ENCODE measurements at regions not wholly inside any gene's neighbourhood (a gene's known extent, or its start where the extent isn't known, plus 50 kb on each side); places are given as distances from the start of the nearest gene placed in this dataset.

DNA sequence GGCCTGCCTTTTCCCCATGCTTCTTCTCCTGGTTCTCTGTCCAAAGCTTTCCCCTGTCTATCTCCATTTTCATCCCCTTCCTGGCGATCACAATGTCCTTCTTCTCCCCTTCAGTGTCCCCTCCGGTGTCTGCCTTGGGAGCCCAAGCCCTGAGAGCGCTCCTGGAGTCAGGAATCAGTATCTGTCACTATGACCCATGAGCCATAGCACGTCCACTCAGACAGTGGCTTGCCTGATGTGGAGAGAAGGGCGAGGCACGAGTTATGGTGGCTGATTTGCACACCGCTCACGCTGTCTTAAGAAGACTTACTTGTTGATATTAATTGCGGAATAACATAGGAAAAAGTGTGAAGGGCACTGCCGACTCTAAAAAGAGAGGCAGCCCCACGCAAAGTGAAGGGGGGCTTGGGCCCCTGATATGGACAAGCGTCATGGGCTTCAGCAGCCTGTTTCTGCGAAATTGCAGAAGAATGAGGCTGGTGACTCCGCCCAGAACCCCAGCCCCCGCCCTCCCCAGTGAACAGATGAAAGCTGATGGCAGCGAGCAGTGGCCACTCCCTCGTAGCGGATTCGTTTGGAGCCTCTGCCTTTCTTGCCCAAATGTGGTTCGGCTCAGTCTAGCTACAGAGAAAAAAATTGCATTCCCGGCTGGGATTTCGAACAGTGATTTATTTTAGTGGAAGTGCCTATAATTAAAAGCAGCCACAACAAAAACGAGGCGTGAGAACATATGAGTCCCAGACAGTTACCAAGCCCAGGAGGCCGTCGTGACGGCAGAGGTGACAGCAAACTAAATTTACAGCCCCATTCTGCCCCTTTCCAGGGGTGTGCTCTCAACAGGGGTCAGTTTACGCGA, 149.8 kb downstream of the ICE1 start:
- Histone ChIP-seq H3K4me1 (ENCODE audit: control insufficient read depth, insufficient read depth, low read length) (no peaks in the 10 kb centered on the region), H3K4me3 (ENCODE audit: low read length) (no peak overlapping the region), H3K27me3 (ENCODE audit: control insufficient read depth, insufficient read depth, low read length) (no peaks in the 10 kb centered on the region), H3K36me3 (ENCODE audit: insufficient read depth, low read length) (no peaks in the 10 kb centered on the region), H3K9me3 (replicated peaks; ENCODE audit: low read length) (no peaks in the 10 kb centered on the region), H3K9ac (ENCODE audit: low read depth, low read length) (no peak overlapping the region), H3K4me2 (ENCODE audit: low read length) (no peak overlapping the region)

DNA sequence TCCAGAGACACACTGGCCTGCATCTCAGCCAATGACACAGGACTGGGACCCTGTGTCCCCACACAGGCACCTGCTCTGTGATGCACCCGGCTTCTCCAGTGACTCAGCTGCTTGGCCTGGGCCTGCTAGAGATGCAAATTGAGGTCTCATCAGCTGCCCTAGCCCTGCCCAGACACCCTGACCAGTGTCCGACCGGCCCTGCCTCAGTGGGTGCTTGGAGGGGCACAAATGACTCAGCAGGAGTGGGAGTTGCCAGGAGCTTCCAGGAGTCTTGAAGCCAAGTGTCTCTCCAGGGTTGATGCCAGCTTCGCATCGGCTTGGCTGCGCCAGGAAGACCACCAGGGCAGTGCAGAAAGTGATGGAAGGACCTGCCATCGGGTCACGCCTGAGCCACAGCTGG, 148.2 kb downstream of the ICE1 start:
- Histone ChIP-seq H3K36me3 (ENCODE audit: insufficient read depth, low read length) (no peaks in the 10 kb centered on the region), H3K27me3 (ENCODE audit: control insufficient read depth, insufficient read depth, low read length) (no peaks in the 10 kb centered on the region), H3K4me3 (ENCODE audit: low read length) (no peak overlapping the region), H3K9ac (ENCODE audit: low read depth, low read length) (no peak overlapping the region), H3K4me1 (ENCODE audit: control insufficient read depth, insufficient read depth, low read length) (no peaks in the 10 kb centered on the region), H3K9me3 (replicated peaks; ENCODE audit: low read length) (no peaks in the 10 kb centered on the region), H3K4me2 (ENCODE audit: low read length) (no peak overlapping the region)

DNA sequence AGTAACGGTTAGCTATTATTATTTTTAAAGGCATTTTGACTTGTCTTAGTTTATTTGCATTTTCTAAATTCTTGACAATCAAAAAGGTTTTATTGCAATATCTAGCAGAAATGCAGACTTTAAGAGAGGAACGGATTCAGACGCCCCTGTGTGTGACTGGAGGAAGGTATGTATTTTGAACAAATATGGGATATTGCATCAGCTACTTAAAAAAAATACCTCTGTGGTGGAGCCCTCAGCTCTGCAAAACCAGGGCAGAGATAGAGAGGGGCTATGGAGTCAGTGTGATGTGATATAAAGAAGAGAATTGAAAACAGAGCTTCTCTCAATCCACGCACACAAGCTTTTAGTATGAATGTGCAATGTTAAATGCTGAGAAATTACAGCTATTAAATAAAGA, 142.4 kb downstream of the ICE1 start:
- Histone ChIP-seq H3K9ac (ENCODE audit: low read depth, low read length) (no peak overlapping the region), H3K4me3 (ENCODE audit: low read length) (no peak overlapping the region), H3K4me2 (ENCODE audit: low read length) (no peak overlapping the region), H3K4me1 (ENCODE audit: control insufficient read depth, insufficient read depth, low read length) (no peaks in the 10 kb centered on the region), H3K36me3 (ENCODE audit: insufficient read depth, low read length) (no peaks in the 10 kb centered on the region), H3K27me3 (ENCODE audit: control insufficient read depth, insufficient read depth, low read length) (no peaks in the 10 kb centered on the region), H3K9me3 (replicated peaks; ENCODE audit: low read length) (no peaks in the 10 kb centered on the region)

DNA sequence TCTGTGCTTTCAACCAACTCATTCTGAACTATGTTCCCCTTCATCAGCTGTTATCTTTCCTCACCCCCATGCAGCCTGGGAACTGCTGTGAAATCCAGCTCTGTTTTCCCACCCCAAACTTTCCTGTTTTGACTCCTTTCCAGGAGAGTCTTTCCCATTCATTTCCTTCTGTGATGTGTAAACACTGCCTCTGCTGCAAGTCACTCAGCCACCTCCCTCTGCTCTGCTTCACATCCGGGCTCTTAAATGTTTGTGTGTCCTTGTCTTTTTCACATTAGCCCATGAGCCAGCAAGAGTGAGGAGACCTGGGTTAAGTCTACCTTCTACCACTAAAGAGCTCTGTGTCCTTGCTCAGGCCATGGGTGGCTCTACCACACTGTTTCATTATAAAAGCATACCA, 137.5 kb downstream of the ICE1 start:
- Histone ChIP-seq H3K27me3 (ENCODE audit: control insufficient read depth, insufficient read depth, low read length) (no peaks in the 10 kb centered on the region), H3K9ac (ENCODE audit: low read depth, low read length) (no peak overlapping the region)

DNA sequence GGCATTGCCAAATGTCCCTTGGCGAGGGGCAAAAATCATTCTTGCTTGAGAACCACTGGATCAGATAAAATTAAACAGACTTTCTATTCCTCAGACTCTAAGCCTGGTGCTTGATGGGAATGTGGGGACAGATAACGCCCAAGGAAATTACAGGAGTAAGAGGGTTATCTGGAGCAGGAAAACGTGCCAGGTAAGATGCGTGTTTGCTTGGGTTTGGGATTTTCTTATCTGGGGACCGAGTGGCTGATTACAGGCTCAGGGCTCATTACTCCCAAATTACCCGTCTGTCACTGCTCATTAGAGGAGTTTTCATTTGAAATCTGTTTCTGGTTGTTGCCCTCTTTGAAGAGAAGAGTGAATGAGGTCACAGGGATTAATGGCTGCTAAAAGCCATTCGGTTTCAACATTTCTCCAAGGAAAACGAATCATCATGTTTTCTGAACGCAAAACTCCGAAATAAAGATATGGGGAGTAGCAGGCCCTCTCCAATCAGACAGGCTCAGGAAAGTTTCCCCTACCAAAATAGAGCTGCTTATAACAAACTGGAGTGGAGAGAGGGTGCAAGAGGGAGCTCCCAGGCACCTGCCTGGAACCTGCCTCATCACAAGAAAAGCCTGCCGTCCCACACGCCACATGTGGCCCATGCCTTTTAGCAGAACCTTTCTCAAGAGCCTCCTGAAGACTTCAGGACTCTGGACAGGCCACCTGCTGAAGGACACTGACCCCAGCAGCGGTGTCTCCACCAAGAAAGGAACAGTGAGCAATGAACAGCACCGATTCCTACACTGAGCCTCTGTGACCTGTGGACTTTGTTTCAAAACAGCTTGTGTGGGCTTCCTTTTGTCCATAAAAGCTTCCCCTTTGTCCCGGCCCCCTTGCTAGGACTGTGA, 136.4 kb downstream of the ICE1 start:
- no peak overlapping the region for H3K9ac ChIP-seq (ENCODE audit: low read depth, low read length)
- H3K4me2 ChIP-seq (ENCODE audit: low read length), result no peak overlapping the region
- no peaks in the 10 kb centered on the region for H3K27me3 ChIP-seq (ENCODE audit: control insufficient read depth, insufficient read depth, low read length)
- no peaks in the 10 kb centered on the region for H3K9me3 ChIP-seq (replicated peaks; ENCODE audit: low read length)
- no peak overlapping the region for H3K4me3 ChIP-seq (ENCODE audit: low read length)
- no peaks in the 10 kb centered on the region for H3K4me1 ChIP-seq (ENCODE audit: control insufficient read depth, insufficient read depth, low read length)
- H3K36me3 ChIP-seq (ENCODE audit: insufficient read depth, low read length), result no peaks in the 10 kb centered on the region

More for the DNA sequence above, 137.5 kb downstream of the ICE1 start:
- Histone ChIP-seq H3K36me3 (ENCODE audit: insufficient read depth, low read length) (no peaks in the 10 kb centered on the region), H3K4me3 (ENCODE audit: low read length) (no peak overlapping the region), H3K9me3 (replicated peaks; ENCODE audit: low read length) (no peaks in the 10 kb centered on the region), H3K4me2 (ENCODE audit: low read length) (no peak overlapping the region), H3K4me1 (ENCODE audit: control insufficient read depth, insufficient read depth, low read length) (no peaks in the 10 kb centered on the region)

DNA sequence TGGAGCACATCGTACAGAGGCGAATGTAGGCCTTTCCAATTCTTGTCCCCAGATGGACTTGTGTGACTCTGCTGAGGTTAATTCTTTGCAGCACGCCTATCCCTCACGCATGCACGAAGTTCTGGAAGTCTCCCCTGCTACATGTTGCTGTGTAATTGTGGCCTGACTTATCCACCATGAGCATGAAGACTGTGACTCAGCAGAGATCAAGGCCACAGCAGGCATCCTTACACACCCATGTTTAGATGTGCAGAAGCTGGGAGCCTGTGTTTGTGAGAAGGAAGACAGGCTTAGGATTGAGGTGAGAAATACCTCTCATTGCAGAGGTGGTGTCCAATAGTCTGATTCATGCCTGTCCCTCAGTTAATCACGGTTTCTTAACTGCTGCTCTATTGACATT, 135.6 kb downstream of the ICE1 start:
- Histone ChIP-seq H3K4me3 (ENCODE audit: low read length) (no peak overlapping the region), H3K36me3 (ENCODE audit: insufficient read depth, low read length) (no peaks in the 10 kb centered on the region), H3K9me3 (replicated peaks; ENCODE audit: low read length) (no peaks in the 10 kb centered on the region), H3K27me3 (ENCODE audit: control insufficient read depth, insufficient read depth, low read length) (no peaks in the 10 kb centered on the region), H3K9ac (ENCODE audit: low read depth, low read length) (no peak overlapping the region), H3K4me2 (ENCODE audit: low read length) (no peak overlapping the region), H3K4me1 (ENCODE audit: control insufficient read depth, insufficient read depth, low read length) (no peaks in the 10 kb centered on the region)

DNA sequence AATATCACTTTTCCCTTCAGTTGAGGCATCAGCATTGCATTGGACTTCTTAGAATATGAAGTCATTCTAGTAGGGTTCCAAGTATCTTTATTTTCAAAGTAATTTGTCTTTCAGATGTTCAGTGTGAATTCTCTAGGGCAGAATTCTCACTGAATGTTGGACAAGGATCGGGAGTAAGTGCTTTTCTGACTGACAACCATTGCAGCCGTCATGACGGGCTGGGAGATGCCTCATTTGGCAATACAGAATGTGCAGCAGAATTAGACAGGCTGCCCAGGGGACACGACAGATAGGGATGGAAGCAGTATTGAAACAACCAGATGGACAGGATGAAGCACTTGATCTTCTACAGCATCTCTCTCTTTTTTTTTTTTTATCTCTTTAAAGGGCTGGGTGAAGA, 129.0 kb downstream of the ICE1 start:
- Histone ChIP-seq H3K4me2 (ENCODE audit: low read length) (no peak overlapping the region), H3K9ac (ENCODE audit: low read depth, low read length) (no peak overlapping the region), H3K27me3 (ENCODE audit: control insufficient read depth, insufficient read depth, low read length) (no peaks in the 10 kb centered on the region), H3K36me3 (ENCODE audit: insufficient read depth, low read length) (no peaks in the 10 kb centered on the region), H3K4me3 (ENCODE audit: low read length) (no peak overlapping the region), H3K4me1 (ENCODE audit: control insufficient read depth, insufficient read depth, low read length) (no peaks in the 10 kb centered on the region), H3K9me3 (replicated peaks; ENCODE audit: low read length) (peaks cover 3% of the 10 kb centered on the region)

DNA sequence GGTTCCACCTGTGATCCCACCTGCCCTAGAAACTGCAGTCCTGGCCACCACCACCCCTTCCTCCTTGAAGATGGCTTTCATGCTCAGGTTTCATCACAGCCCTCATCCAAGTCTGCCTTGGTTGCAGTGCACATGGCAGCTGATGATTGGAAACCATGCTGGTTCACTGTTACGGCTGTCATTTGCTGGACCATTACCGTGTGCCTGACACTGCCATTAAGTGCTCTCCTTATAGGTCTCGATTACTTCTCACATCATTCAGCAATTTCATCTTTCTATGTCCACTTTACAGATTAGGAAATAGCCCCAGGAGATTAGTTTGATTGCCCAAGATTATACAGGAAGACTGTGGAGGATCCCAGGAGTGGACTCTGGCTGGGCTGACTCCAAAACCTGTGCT, 123.9 kb downstream of the ICE1 start:
- Histone ChIP-seq H3K9me3 (replicated peaks; ENCODE audit: low read length) (peaks cover 3% of the 10 kb centered on the region), H3K9ac (ENCODE audit: low read depth, low read length) (no peak overlapping the region), H3K4me2 (ENCODE audit: low read length) (no peak overlapping the region), H3K36me3 (ENCODE audit: insufficient read depth, low read length) (no peaks in the 10 kb centered on the region), H3K4me1 (ENCODE audit: control insufficient read depth, insufficient read depth, low read length) (no peaks in the 10 kb centered on the region), H3K27me3 (ENCODE audit: control insufficient read depth, insufficient read depth, low read length) (no peaks in the 10 kb centered on the region), H3K4me3 (ENCODE audit: low read length) (no peak overlapping the region)

DNA sequence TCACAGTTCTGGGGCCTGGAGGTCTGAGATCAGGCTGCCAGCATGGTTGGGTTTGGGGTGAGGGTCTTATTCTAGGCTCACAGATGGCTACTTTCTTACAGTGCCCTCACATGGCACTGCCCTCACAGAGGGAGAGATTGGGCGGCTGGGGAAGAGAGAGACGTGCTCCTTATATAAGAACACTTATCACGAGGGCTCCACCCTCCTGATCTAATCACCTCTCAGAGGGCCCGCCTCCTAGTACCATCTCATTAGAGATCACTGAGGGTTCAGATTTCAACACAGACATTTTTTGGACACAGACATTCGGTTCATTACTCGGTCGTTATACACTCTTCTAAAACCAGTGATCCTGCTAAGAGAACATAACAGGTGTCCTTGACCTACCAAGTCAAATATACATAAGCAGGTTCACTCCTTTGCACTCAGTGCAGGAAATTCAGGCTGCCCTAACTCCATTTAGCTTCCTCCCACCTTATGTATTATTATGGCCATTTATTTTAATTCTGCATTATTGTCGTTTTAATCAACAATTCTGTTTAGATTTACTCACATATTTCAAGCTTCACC, 121.7 kb downstream of the ICE1 start:
- no peak overlapping the region for H3K4me3 ChIP-seq (ENCODE audit: low read length)
- H3K9me3 ChIP-seq (replicated peaks; ENCODE audit: low read length), result no peaks in the 10 kb centered on the region
- H3K9ac ChIP-seq (ENCODE audit: low read depth, low read length), result no peak overlapping the region
- no peaks in the 10 kb centered on the region for H3K4me1 ChIP-seq (ENCODE audit: control insufficient read depth, insufficient read depth, low read length)
- H3K4me2 ChIP-seq (ENCODE audit: low read length), result no peak overlapping the region
- H3K36me3 ChIP-seq (ENCODE audit: insufficient read depth, low read length), result no peaks in the 10 kb centered on the region
- H3K27me3 ChIP-seq (ENCODE audit: control insufficient read depth, insufficient read depth, low read length), result no peaks in the 10 kb centered on the region

DNA sequence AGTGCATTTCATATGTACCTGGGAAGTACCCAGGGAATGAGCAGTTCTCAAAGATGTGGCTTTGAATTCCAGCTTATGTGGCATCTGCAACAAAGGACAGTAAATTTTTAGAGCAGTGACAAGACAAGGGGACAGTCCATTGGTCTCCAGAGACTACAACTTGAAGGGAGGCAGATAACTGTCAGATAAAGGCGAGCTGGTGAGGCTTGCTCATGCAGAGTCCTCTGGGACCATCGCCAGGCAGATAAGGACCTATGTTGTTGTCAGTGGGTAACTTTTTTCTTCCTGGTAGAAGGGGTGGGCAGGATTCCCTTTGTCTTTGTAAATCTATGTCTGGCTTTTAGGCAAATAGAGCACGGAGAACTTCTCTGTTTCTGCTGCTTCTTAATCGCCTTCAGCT, 120.2 kb downstream of the ICE1 start:
- no peak overlapping the region for H3K4me2 ChIP-seq (ENCODE audit: low read length)
- H3K36me3 ChIP-seq (ENCODE audit: insufficient read depth, low read length), result no peaks in the 10 kb centered on the region
- no peak overlapping the region for H3K9ac ChIP-seq (ENCODE audit: low read depth, low read length)
- no peaks in the 10 kb centered on the region for H3K27me3 ChIP-seq (ENCODE audit: control insufficient read depth, insufficient read depth, low read length)
- H3K4me1 ChIP-seq (ENCODE audit: control insufficient read depth, insufficient read depth, low read length), result no peaks in the 10 kb centered on the region
- H3K4me3 ChIP-seq (ENCODE audit: low read length), result no peak overlapping the region
- no peaks in the 10 kb centered on the region for H3K9me3 ChIP-seq (replicated peaks; ENCODE audit: low read length)

DNA sequence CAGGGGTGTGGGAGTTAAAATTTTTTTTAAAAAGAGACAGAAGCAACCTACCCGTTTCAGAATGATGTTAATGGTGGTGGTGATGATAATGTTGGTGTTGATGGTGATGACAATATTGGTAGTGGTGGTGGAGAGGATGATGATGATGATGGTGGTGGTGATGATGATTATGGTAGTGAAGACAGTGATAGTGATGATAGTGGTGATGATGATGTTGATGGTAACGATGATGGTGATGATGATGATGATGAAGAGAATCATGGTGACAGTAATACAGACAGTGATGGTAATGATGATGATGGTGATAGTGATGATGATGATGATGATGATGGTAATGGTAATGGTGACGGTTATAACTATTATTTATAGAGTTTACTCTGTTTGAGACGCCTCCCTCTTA, 117.6 kb downstream of the ICE1 start:
- Histone ChIP-seq H3K27me3 (ENCODE audit: control insufficient read depth, insufficient read depth, low read length) (no peaks in the 10 kb centered on the region), H3K9ac (ENCODE audit: low read depth, low read length) (no peak overlapping the region), H3K4me3 (ENCODE audit: low read length) (no peak overlapping the region), H3K36me3 (ENCODE audit: insufficient read depth, low read length) (no peaks in the 10 kb centered on the region), H3K4me2 (ENCODE audit: low read length) (no peak overlapping the region), H3K4me1 (ENCODE audit: control insufficient read depth, insufficient read depth, low read length) (no peaks in the 10 kb centered on the region), H3K9me3 (replicated peaks; ENCODE audit: low read length) (no peaks in the 10 kb centered on the region)
